Kidney (tissue), 13 donors: ENCODE measurements at regions not wholly inside any gene's neighbourhood (a gene's known extent, or its start where the extent isn't known, plus 50 kb on each side); places are given as distances from the start of the nearest gene placed in this dataset.
A peak's percentile ranks its signal among the peaks of the same experiment; 100 is the strongest.

ENCODE experiments used
- DNase-seq, 5 donors: peaks; one replicate each; pipeline ENCODE4 v3.0.0-alpha.2; 2013 to 2020
- FAIRE-seq: peaks from 2 replicates; lab custom pipeline; 2012; peaks lifted over from hg19 to GRCh38; lab: Jason Lieb, UNC
- H3K27ac ChIP-seq, 2 donors: one replicate each; pipeline ENCODE4 v1.7.0; 2013; ENCODE audit warnings: low read depth in 2 of 2, low read length in 2 of 2, inconsistent platforms in 1 of 2
- H3K27me3 ChIP-seq: one replicate; pipeline ENCODE4 v1.7.1; 2013; ENCODE audit warnings: low read length, inconsistent platforms; ENCODE audit not compliant: control insufficient read depth, insufficient read depth
- H3K36me3 ChIP-seq, 3 donors: one replicate each; pipeline versions ENCODE4 v1.7.0 to v1.7.1; 2013; ENCODE audit warnings: low read length in 3 of 3, control low read depth in 1 of 3, inconsistent platforms in 1 of 3; ENCODE audit not compliant: insufficient read depth in 3 of 3, control insufficient read depth in 2 of 3
- H3K4me1 ChIP-seq, 3 donors: one replicate each; pipeline versions ENCODE4 v1.7.0 to v1.7.1; 2013; ENCODE audit warnings: low read length in 3 of 3, inconsistent platforms in 1 of 3, low read depth in 1 of 3; ENCODE audit not compliant: control insufficient read depth in 2 of 3, insufficient read depth in 2 of 3
- H3K4me3 ChIP-seq, 3 donors: one replicate each; pipeline versions ENCODE4 v1.7.0 to v1.8.1; 2013; ENCODE audit warnings: low read length in 3 of 3, control low read depth in 1 of 3, inconsistent platforms in 1 of 3
- H3K9ac ChIP-seq, 3 donors: one replicate each; pipeline versions ENCODE4 v1.7.0 to v1.7.1; 2013; ENCODE audit warnings: low read length in 3 of 3, control low read depth in 1 of 3, inconsistent platforms in 1 of 3
- H3K9me3 ChIP-seq, 3 donors: one replicate each; pipeline versions ENCODE4 v1.7.0 to v1.7.1; 2013; ENCODE audit warnings: low read length in 3 of 3, control low read depth in 1 of 3, inconsistent platforms in 1 of 3; ENCODE audit not compliant: control insufficient read depth in 2 of 3, insufficient read depth in 1 of 3
- intact Hi-C: fragments of 100-400 bp; cut with DNase I; formaldehyde crosslinking; loops from one replicate; pipeline ENCODE4 v1.11.1; 2022
- TF ChIP-seq, protein P1 (sequence below): IDR thresholded peaks from 3 replicates; pipeline ENCODE4 v1.5.1; 2012; ENCODE audit warnings: mild to moderate bottlenecking, moderate library complexity, borderline replicate concordance; ENCODE audit not compliant: insufficient read depth; ENCODE audit errors: extremely low read depth
- donor health status: control.
- donor health status: control.
- donor health status: control.
- donor health status: control.
- donor health status: control.
- donor health status: DM: yes; HTN: yes; CAD: no.
- donor health status: Normal renal cell carcinoma (clear cell type).

DNA sequence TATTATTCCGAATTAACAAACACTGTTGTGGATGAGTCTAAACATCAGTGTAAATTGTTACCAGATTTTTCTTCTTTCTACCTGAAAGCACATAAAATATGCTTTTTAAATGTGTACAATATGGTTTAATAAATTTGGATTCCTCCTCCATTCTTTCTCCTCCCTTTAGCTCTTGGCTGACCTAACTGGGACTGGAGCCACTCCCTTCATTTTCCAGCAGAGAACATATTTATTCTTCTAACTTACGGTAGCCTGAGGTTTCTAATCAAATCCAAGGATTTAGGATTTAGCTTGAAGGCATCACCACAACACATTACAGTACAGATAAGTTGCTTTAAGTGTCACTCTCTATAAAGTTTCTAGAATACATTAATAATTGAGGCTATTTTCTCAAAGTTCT is 88.2 kb upstream of the SEMA3C start:
- Histone ChIP-seq H3K9ac (no peak overlapping the region), H3K36me3 (no peaks in the 10 kb centered on the region), H3K27me3 (no peaks in the 10 kb centered on the region), H3K27ac (no peak overlapping the region), H3K4me1 (no peaks in the 10 kb centered on the region), H3K9me3 (no peaks in the 10 kb centered on the region), H3K4me3 (no peak overlapping the region)
- TF ChIP-seq, protein P1, sequence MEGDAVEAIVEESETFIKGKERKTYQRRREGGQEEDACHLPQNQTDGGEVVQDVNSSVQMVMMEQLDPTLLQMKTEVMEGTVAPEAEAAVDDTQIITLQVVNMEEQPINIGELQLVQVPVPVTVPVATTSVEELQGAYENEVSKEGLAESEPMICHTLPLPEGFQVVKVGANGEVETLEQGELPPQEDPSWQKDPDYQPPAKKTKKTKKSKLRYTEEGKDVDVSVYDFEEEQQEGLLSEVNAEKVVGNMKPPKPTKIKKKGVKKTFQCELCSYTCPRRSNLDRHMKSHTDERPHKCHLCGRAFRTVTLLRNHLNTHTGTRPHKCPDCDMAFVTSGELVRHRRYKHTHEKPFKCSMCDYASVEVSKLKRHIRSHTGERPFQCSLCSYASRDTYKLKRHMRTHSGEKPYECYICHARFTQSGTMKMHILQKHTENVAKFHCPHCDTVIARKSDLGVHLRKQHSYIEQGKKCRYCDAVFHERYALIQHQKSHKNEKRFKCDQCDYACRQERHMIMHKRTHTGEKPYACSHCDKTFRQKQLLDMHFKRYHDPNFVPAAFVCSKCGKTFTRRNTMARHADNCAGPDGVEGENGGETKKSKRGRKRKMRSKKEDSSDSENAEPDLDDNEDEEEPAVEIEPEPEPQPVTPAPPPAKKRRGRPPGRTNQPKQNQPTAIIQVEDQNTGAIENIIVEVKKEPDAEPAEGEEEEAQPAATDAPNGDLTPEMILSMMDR = no peak
- DNase-seq (no peak), FAIRE-seq (no peak)
- intact Hi-C loops = no loop called here

DNA sequence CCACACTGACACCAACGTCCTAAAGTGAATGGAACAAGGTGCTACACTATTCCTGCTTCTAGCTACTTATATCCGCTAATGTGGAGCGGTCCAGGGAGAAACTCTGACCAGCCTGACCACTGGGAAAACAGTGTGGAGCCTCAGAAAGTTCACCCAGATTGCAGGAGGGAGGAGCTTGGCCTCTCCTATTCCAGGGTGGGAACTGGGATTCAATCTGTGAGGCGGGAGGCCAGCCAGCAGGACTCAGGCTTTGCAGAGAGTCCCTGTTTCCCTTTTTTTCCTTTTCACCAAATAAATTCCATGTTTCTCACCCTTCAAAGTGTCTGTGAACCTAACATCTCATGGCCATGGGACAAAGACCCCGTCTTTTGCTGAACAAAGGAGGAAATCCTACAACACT is 86.4 kb upstream of the SEMA3C start:
- Histone ChIP-seq H3K9me3 (no peaks in the 10 kb centered on the region), H3K9ac (no peak overlapping the region), H3K36me3 (no peaks in the 10 kb centered on the region), H3K4me1 (no peaks in the 10 kb centered on the region), H3K27ac (no peak overlapping the region), H3K4me3 (no peak overlapping the region), H3K27me3 (no peaks in the 10 kb centered on the region)
- DNase-seq (no peak), FAIRE-seq (no peak)
- intact Hi-C loops = no loop called here
- TF ChIP-seq, protein P1 = no peak

DNA sequence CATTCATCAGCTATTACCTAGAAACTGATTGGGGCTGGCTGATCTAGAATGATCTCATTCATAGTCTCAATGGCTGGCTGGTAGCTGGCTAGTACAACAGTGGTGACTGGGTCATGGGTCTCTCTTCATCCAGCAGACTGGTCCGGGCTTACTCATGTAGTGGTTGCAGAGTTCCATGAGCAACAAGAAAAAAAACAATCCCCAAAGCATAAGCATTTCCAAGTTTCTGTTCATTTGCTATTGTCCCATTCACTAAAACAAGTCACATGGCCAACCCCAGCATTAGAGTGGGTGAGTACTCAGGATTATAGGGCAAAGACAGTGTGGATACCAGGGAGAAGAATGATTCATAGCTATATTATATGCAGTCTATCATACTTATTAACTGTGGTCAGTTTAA is 85.2 kb upstream of the SEMA3C start:
- Histone ChIP-seq H3K4me3 (no peak overlapping the region), H3K27ac (no peak overlapping the region), H3K9ac (no peak overlapping the region), H3K27me3 (no peaks in the 10 kb centered on the region), H3K4me1 (no peaks in the 10 kb centered on the region), H3K9me3 (no peaks in the 10 kb centered on the region), H3K36me3 (no peaks in the 10 kb centered on the region)
- intact Hi-C loops = no loop called here
- TF ChIP-seq, protein P1 = no peak
- DNase-seq (no peak), FAIRE-seq (no peak)

DNA sequence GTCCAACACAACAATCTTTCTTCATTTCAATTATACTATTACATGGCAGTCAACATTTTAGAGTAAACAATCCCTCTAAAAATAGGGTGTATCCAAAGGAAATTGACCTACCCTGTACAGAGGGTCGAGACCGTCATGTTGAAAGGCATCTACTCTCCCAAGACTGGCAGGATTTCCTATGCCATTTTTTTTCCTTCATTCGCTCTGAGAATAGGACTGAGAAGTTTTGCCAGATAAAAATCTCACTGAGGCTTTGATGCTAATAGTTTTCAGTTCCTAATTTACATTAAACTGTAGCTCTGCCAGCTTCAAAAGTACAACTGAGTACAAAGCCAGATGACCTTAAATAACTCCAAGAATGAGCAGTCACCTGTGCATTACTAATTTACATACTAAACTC is 84.5 kb upstream of the SEMA3C start:
- H3K27ac ChIP-seq = no peak overlapping the region
- no peaks in the 10 kb centered on the region for H3K9me3 ChIP-seq
- TF ChIP-seq, protein P1 = no peak
- H3K36me3 ChIP-seq = no peaks in the 10 kb centered on the region
- no peak overlapping the region for H3K9ac ChIP-seq
- DNase-seq (peak in 2 of 5 donors; percentile 1 to 11), FAIRE-seq (no peak)
- H3K4me1 ChIP-seq = no peaks in the 10 kb centered on the region
- no peak overlapping the region for H3K4me3 ChIP-seq
- intact Hi-C loops = no loop called here
- H3K27me3 ChIP-seq = no peaks in the 10 kb centered on the region
